GM19438 (cell line): ENCODE measurements at regions not wholly inside any gene's neighbourhood (a gene's known extent, or its start where the extent isn't known, plus 50 kb on each side); places are given as distances from the start of the nearest gene placed in this dataset.

Source experiments
- ATAC-seq: cut with Tn5 transposase; IDR thresholded peaks from one replicate; pipeline ENCODE4 v1.9.1; 2021; ENCODE audit warnings: low read depth; ENCODE audit not compliant: unreplicated experiment

DNA sequence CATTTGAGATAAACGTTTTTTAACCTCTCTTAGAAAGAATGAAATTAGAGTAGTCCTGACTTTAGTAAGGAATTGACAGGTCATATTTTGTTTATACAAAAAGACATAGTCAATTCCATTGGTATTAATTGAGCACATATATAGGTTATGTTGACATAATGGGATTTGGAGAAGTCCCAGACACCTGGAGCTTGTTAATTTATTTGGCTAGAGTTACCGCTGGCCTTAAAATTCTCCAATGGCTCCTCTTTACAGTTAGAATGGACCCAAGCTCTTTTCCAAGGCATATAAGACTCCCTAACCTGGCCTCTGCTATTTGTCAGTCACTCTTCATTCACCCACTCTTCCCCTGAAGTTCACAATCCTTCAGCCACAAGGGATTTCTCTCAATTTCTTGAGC is 221.3 kb downstream of the CBLN4 start:
- ATAC-seq: no peak

DNA sequence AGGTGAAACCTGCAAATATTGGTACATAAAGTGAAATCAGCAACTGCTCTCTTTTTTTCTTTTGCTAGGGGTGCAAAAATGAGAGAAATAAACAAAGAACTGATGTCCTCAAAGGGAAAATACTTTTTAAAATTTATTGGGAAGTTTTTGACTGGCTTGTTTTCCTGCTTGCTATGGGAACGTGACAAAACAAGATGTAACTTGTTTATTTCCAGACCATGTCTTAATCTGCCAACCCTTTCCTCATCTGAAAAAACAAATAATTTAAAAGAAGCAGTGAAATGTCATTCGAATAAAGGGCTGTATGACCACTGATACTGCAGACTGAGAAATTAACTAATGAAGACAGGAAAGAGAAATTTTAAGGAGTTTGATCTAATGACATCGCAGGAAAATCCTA is 221.9 kb downstream of the CBLN4 start:
- no peak for ATAC-seq

GRCh38 chr20:55782912-55783253 is 222.4 kb downstream of the CBLN4 start:
- no peak for ATAC-seq

- ATAC-seq: no peak
These were observed 223.0 kb downstream of the CBLN4 start for GRCh38 chr20:55782224-55782911.

- ATAC-seq: no peak
These were observed 226.5 kb downstream of the CBLN4 start for GRCh38 chr20:55778796-55779195.

DNA sequence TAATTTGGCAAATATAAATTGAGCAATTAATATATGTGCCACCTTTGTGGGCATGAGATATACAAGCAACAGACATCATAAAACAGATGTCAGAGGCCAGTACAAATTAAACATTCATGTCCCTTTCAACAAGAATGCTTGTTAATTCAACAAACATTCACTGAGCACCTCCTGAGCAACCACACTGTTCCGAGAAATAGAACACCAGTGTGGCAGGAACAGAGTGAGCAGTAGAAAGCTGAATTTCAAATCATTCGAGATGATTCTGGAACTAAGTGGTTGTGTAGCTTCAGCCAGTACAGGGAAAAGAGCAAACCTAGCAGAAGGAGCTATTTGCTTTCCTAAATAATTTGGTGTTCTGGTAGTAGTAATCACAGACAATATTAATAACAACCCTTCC is 227.7 kb downstream of the CBLN4 start:
- ATAC-seq: no peak

DNA sequence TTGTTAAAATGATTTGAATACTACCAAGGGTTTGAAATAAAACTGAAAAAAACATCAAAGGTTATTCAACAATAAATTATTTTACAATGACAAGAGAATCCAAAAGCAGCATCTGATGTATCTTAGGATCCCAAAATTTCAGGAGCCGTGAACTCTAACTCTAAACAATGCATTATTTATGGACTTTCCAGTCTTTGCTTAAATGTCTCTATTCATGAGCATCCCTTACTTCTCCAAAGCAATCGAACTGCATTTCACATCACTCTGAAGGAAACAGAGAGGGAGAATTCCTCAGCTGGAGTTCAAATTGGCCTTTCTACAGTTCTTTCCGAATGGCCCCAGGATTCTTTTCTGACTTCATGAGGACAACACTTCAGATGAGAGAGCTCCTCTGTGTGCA is 229.1 kb downstream of the CBLN4 start:
- no peak for ATAC-seq

GRCh38 chr20:55774628-55775027 is 230.7 kb downstream of the CBLN4 start:
- ATAC-seq: no peak

GRCh38 chr20:55761797-55762196 is 243.5 kb downstream of the CBLN4 start:
- no peak for ATAC-seq

- no peak for ATAC-seq
These were observed 244.2 kb downstream of the CBLN4 start for GRCh38 chr20:55761100-55761499.

DNA sequence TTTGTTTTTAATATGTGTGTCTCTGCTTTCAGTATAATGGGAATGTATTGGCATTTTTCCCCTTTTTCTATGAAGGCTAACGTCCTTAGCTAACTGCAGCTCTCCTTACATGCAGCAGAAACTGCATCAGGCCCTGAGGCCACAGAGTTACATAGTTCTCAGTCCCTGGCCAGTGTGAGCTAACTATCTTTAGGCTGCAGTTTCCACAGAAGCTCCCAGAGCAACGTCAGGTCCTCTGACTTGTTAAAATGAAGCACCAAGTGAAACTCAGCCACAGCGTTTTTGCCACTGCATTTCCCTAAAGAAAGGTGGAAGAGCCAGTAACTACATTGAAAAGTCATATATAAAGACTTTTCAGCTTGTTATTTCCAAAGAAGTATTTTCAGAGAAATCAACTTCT is 244.7 kb downstream of the CBLN4 start:
- no peak for ATAC-seq

GRCh38 chr20:55755861-55756260 is 249.5 kb downstream of the CBLN4 start:
- no peak for ATAC-seq

DNA sequence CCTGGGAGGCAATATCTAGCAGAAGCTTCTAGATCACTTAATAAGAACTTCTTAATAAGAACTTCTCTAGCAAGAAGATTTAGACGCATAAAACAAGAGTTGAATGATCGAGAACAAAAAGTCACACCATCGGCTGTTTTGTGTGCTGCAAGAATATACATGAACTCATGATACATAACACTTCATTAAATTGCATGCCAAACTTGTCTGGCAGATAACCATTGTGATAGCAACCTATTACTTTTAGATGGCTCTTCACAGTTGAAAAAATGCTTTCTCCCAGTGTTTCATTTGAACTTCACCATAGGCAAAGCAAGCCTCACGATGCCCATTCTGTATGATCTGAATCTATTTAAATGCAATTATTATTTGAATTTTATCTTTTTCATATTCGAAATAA is 249.9 kb downstream of the CBLN4 start:
- no peak for ATAC-seq

DNA sequence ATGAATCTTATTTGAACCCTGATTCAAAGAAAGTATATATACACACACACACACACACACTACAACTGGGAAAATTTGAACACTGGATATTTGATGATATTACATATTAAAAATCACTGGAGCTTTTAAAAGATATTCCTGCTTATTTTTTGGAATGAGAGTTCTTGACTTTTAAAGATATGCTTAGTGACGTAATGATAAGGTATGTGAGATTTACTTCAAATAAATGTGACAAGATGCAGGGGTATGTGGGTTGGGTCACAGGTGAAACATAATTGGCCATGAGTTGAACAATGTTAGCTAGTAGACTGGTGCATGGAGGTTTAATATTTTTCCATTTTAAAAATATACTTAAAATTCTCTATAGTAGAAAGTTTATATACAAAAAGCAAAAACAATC is 258.6 kb downstream of the CBLN4 start:
- ATAC-seq: no peak

DNA sequence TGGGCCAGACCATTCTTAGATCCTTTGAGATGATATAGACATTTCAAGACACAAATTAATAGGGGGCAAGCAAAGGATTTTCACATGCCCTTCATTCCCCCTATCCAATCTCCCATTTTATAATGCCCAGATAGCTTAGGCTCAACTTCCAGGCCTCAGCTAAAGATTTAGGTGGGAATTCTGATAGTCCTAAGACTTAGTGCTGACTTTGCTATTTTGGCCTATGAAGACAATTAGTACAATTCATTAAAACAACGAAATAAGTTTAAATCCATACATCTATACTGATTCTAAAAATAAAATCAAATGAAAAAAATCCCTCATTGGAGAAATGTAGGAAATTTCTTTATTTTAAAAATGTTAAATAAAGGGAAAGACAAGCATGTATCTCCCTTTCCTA is 259.5 kb downstream of the CBLN4 start:
- no peak for ATAC-seq

- ATAC-seq: no peak
These were observed 260.4 kb downstream of the CBLN4 start for GRCh38 chr20:55744896-55745295.

DNA sequence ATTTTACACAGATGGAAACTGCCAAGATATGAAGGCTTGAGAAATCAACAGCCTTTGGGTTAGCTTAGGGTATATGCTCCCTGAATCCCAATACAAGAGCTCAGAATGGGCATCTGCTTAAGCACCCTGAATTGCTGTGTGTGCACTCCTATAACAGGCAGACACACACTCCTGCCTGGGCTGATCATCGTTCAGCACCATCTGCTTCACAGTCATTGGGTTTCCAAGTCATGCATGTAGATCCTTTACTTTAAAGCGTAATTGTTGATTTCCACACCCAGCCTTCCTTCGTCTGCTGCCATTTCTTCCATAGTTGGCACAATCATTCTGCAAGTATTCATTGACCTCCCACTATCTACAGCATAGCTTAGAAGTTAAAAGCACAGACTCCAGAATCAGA is 263.5 kb downstream of the CBLN4 start:
- ATAC-seq: no peak

DNA sequence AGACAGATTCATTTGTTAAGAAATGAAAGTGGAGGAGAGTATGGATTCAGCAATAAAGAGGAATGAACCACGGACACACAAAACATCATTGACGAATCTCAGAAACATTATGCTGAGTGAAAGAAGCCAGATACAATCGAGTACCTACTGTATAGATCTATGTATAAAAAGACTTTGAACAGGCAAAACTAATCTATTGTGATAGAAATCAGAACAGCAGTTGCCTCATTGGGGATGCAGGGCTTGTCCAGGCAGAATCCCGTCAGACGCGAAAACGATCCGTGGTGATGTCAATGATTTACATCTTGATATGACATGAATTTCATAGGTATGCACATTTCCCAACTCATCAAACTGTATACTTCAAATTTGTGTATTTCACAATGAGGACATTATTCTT is 265.2 kb downstream of the CBLN4 start:
- no peak for ATAC-seq

GRCh38 chr20:55730321-55730720 is 275.0 kb downstream of the CBLN4 start:
- ATAC-seq: no peak

GRCh38 chr20:55714736-55715135 is 290.6 kb downstream of the CBLN4 start:
- no peak for ATAC-seq

DNA sequence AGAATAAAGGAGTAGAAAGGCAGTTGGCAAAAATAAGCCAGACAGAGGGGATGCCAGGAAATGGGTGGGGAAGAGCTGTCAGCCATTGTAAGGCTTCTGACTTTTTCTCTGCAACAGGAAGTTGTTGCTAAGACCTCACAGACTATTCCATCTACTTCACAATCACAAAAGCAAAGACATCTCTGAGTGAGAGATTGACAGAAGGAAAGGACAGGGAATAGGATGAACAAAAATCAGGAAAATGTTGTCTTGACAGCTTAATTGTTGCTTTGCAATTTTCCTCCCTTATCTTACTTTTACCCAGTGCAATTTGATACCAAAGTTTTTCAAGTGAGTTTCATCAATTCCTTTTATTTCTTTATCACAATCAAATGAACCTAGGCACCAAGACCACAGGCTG is 291.2 kb downstream of the CBLN4 start:
- ATAC-seq: no peak

GRCh38 chr20:55704458-55704857 is 300.9 kb downstream of the CBLN4 start:
- no peak for ATAC-seq

DNA sequence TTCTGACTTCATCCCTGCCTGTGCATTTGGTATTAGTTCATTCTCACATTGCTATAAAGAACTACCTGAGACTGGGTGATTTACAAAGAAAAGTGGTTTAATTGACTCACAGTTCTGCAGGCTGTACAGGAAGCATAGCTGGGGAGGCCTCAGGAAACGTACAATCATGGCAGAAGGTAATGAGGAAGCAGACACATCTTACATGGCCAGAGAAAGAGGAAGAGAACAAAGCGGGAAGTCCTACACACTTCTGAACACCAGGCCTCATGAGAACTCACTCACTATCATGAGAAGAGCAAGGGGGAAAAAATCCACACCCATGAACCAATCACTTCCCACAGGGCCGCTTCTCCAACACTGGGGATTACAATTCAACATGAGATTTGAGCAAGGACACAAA is 303.9 kb downstream of the CBLN4 start:
- ATAC-seq: no peak
